Mammary epithelial cell (primary cell): ENCODE measurements at regions not wholly inside any gene's neighbourhood (a gene's known extent, or its start where the extent isn't known, plus 50 kb on each side); places are given as distances from the start of the nearest gene placed in this dataset.
"Not testable (repeated sequence)": the region's sequence is repeated elsewhere in the genome, so short reads cannot be mapped to it uniquely, and the experiment has no call there.

Experiments
- EZH2 ChIP-seq: IDR thresholded peaks from 2 replicates; pipeline ENCODE4 v1.6.1; 2012; ENCODE audit warnings: low read length, inconsistent platforms, borderline replicate concordance
- TF ChIP-seq, protein P1 (sequence below), 2 donors: IDR thresholded peaks in 1 of 2; conservative IDR thresholded peaks in 1 of 2; 2 replicates each; pipeline ENCODE4 v1.5.1; 2011 to 2012; ENCODE audit warnings: inconsistent platforms in 2 of 2, low read length in 2 of 2, mild to moderate bottlenecking in 2 of 2, control low read depth in 1 of 2, low read depth in 1 of 2; ENCODE audit not compliant: insufficient read depth in 1 of 2; ENCODE audit errors: extremely low read depth in 1 of 2

DNA sequence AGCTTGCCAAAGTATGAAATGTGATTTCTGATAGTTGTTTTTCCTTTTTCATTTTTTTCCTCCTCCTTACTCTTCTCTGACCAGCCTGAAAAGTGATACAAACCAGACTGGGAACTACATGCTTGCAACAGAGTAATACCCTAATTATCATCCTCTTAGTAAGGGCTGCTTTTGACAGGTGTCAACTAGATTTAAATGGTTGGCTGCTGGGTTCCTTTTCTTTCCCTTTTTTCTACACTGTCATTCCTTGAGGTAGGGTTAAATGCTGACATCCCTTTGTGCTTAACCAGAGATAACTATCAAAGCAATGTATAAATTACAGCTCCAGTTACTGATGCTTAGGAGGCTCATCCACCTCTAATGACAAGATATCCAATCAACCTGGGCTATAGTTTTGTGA, 598.8 kb downstream of the TTLL7 start:
- TF ChIP-seq EZH2 = not testable (repeated sequence)
- TF ChIP-seq, protein P1, sequence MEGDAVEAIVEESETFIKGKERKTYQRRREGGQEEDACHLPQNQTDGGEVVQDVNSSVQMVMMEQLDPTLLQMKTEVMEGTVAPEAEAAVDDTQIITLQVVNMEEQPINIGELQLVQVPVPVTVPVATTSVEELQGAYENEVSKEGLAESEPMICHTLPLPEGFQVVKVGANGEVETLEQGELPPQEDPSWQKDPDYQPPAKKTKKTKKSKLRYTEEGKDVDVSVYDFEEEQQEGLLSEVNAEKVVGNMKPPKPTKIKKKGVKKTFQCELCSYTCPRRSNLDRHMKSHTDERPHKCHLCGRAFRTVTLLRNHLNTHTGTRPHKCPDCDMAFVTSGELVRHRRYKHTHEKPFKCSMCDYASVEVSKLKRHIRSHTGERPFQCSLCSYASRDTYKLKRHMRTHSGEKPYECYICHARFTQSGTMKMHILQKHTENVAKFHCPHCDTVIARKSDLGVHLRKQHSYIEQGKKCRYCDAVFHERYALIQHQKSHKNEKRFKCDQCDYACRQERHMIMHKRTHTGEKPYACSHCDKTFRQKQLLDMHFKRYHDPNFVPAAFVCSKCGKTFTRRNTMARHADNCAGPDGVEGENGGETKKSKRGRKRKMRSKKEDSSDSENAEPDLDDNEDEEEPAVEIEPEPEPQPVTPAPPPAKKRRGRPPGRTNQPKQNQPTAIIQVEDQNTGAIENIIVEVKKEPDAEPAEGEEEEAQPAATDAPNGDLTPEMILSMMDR (conservative IDR thresholded peaks at IDR 0.05 in 1 of 2, IDR thresholded peaks at IDR 0.05 in 1 of 2; ENCODE audit: extremely low read depth in 1 of 2, insufficient read depth in 1 of 2, low read depth in 1 of 2, low read length in 2 of 2) = not testable (repeated sequence)
